ENCODE measurements at regions not wholly inside any gene's neighbourhood (a gene's known extent, or its start where the extent isn't known, plus 50 kb on each side); places are given as distances from the start of the nearest gene placed in this dataset.

- Histone ChIP-seq H3K4me1 (ENCODE audit: control insufficient read depth in 1 of 2, insufficient read depth in 2 of 2, low read depth in 1 of 2, low read length in 1 of 2) (no peaks in the 10 kb centered on the region), H3K27me3 (ENCODE audit: insufficient read depth) (peaks cover 17% of the 10 kb centered on the region; the same call in 1 of the 2 replicates), H3K27ac (ENCODE audit: low read depth in 2 of 2, low read length in 1 of 2) (no peak overlapping the region), H2AFZ (ENCODE audit: low read depth) (no peak overlapping the region), H3K4me2 (no peak overlapping the region), H3K36me3 (replicated peaks in 1 of 2; ENCODE audit: control insufficient read depth in 1 of 2, insufficient read depth in 2 of 2, low read length in 1 of 2) (no peaks in the 10 kb centered on the region), H3K4me3 (ENCODE audit: low read depth in 2 of 2, low read length in 1 of 2) (no peak overlapping the region), H3K9ac (no peak overlapping the region), H3K9me3 (no peaks in the 10 kb centered on the region), H3F3A (replicated peaks; ENCODE audit: insufficient read depth) (no peaks in the 10 kb centered on the region), H4K20me1 (ENCODE audit: insufficient read depth) (no peaks in the 10 kb centered on the region), H3K79me2 (ENCODE audit: insufficient read depth) (no peaks in the 10 kb centered on the region), H3K9me2 (no peaks in the 10 kb centered on the region)
- ChIA-PET POLR2A (no interaction called here), CTCF (no interaction called here)
- DNase-seq = no peak
- 5% methylated on average over 6 of the region's 6 CpGs for WGBS (ENCODE audit: low lambda C conversion rate)
- TF ChIP-seq IRF3 (IDR thresholded peaks at IDR 0.05; ENCODE audit: low read depth, low read length) = no peak
- TF ChIP-seq FOXJ3 (CRISPR knock-in tag; IDR thresholded peaks at IDR 0.05) = no peak
- no peak for TF ChIP-seq TCF12 (IDR thresholded peaks at IDR 0.05)
- no peak for TF ChIP-seq REST (IDR thresholded peaks at IDR 0.05; ENCODE audit: low read depth, low read length)
- TF ChIP-seq SMC3 (IDR thresholded peaks at IDR 0.05; ENCODE audit: low read depth, low read length) = no peak
- no peak for TF ChIP-seq GATA2 (CRISPR knock-in tag; IDR thresholded peaks at IDR 0.05)
- no peak for TF ChIP-seq YY1 (IDR thresholded peaks at IDR 0.05; ENCODE audit: low read depth)
- no peak for TF ChIP-seq GABPA (IDR thresholded peaks at IDR 0.05; ENCODE audit: low read depth)
- TF ChIP-seq ELF1 (IDR thresholded peaks at IDR 0.05) = no peak
- no peak for TF ChIP-seq EZH2phosphoT487 (IDR thresholded peaks at IDR 0.05; ENCODE audit: borderline replicate concordance, low read depth)
- TF ChIP-seq CHD2 (IDR thresholded peaks at IDR 0.05; ENCODE audit: low read length, partially characterized antibody) = no peak
Measured at GRCh38 chr14:98997526-98998205, 274.3 kb downstream of the BCL11B start.

GRCh38 chr14:98999345-98999744 is 272.7 kb downstream of the BCL11B start:
- Histone ChIP-seq H3K79me2 (ENCODE audit: insufficient read depth) (no peaks in the 10 kb centered on the region), H2AFZ (ENCODE audit: low read depth) (no peak overlapping the region), H4K20me1 (ENCODE audit: insufficient read depth) (no peaks in the 10 kb centered on the region), H3K4me1 (ENCODE audit: control insufficient read depth in 1 of 2, insufficient read depth in 2 of 2, low read depth in 1 of 2, low read length in 1 of 2) (no peaks in the 10 kb centered on the region), H3F3A (replicated peaks; ENCODE audit: insufficient read depth) (no peaks in the 10 kb centered on the region), H3K27ac (ENCODE audit: low read depth in 2 of 2, low read length in 1 of 2) (no peak overlapping the region), H3K9me3 (no peaks in the 10 kb centered on the region), H3K27me3 (ENCODE audit: insufficient read depth) (peaks cover 17% of the 10 kb centered on the region; the same call in 1 of the 2 replicates), H3K4me3 (ENCODE audit: low read depth in 2 of 2, low read length in 1 of 2) (no peak overlapping the region), H3K9ac (no peak overlapping the region), H3K4me2 (no peak overlapping the region), H3K36me3 (replicated peaks in 1 of 2; ENCODE audit: control insufficient read depth in 1 of 2, insufficient read depth in 2 of 2, low read length in 1 of 2) (no peaks in the 10 kb centered on the region), H3K9me2 (no peaks in the 10 kb centered on the region)
- DNase-seq = no peak
- POLR2A ChIA-PET = no interaction called here
- TF ChIP-seq MEF2A (IDR thresholded peaks at IDR 0.05; ENCODE audit: borderline replicate concordance, low read depth) = no peak
- TF ChIP-seq PBX3 (IDR thresholded peaks at IDR 0.05) = no peak
- TF ChIP-seq NFIC (IDR thresholded peaks at IDR 0.05; ENCODE audit: borderline replicate concordance) = no peak
- TF ChIP-seq EZH2phosphoT487 (IDR thresholded peaks at IDR 0.05; ENCODE audit: borderline replicate concordance, low read depth) = no peak
- TF ChIP-seq POLR2AphosphoS5 (IDR thresholded peaks at IDR 0.05; ENCODE audit: low read depth, low read length) = no peak
- no peak for TF ChIP-seq RFX5 (IDR thresholded peaks at IDR 0.05; ENCODE audit: low read length)
- TF ChIP-seq USF1 (IDR thresholded peaks at IDR 0.05; ENCODE audit: borderline replicate concordance, low read depth) = peak; percentile 44; the same call in 1 of the 2 replicates
- no peak for TF ChIP-seq CTCF (IDR thresholded peaks at IDR 0.05)
- CTCF ChIA-PET = no interaction called here
- 6% methylated on average over 9 of the region's 9 CpGs for WGBS (ENCODE audit: low lambda C conversion rate)

Data from SK-N-SH (cell line).